ENCODE measurements at regions not wholly inside any gene's neighbourhood (a gene's known extent, or its start where the extent isn't known, plus 50 kb on each side); places are given as distances from the start of the nearest gene placed in this dataset.
"Not testable (repeated sequence)": the region's sequence is repeated elsewhere in the genome, so short reads cannot be mapped to it uniquely, and the experiment has no call there.

DNA sequence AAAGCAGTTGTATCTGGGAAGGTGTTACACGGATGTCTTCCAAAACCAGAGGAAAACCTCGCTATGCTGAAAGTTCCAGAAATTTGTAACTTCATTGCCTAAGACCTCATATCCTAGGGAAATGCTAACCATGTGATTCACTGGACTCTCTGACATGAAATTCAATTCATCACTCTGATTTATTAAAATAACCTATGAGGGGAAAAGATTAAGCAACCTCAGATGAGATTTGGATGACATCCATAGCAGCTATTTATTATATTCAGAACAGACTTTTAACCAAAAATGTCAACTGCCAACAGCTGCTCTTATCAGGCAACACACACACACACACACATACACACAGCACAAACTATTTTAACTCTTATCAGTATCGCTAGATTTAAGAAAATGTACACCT is 1006.4 kb upstream of the CTNND2 start:
- in situ Hi-C loops (cut with HindIII; ENCODE audit: low sequenced_read_pairs), result no loop called here

DNA sequence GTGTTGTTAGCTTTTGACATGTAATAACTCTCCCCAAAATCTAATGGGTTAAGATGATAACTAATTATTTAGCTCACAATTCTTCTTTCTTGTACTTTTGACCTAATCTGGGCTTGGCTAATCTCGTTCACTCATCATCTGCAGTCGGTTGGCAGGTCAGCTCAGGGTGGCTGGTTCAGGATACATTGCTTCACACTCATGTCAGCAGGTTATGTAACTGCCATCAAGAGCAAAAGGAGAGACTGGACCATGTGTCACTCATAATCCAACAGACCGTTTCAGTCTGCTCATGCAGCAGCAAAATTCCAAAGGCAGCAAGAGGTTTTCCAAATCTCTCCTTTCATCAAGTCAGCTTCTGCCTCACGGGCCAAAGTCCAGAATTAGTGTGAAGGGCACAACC is 998.4 kb upstream of the CTNND2 start:
- in situ Hi-C loops (cut with HindIII; ENCODE audit: low sequenced_read_pairs), result no loop called here

DNA sequence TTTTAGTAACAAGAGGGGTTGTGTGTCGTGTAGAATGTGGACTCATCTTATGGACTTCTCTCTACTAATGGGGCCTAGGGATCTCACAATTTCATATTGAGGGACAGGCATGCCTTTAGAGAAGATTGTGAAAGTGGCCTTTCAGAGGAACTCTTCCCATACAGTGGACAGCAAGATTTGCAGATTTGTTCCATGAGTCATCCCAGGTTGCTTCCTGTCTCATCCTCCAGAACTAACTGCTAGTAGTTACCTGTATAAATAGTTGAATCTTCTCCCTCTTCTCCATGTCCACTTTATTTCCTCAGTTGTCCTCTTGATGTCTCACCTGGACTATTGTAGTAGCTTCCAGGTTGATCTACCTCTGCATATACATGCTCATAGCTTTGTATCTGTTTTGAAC is 997.5 kb upstream of the CTNND2 start:
- in situ Hi-C loops (cut with HindIII; ENCODE audit: low sequenced_read_pairs), result no loop called here

DNA sequence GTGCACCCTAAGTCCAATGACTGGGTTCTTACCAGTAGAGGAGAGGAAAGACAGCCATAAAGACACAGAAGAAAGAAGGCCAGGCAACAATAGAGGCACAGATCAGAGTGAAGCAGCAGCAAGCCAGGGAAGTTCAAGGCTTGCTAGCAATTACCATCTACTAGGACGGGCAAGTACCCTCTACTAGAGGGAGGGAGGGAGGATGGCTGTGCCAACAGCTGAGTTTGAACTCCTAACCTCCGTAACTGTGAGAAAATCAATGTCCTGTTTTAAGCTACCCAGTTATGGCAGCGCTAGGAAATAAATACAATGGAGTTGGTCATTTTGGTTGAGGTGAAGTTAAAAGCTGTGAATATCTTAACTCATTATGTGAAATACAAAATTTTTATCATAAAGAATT is 991.8 kb upstream of the CTNND2 start:
- in situ Hi-C loops (cut with HindIII; ENCODE audit: low sequenced_read_pairs), result no loop called here

DNA sequence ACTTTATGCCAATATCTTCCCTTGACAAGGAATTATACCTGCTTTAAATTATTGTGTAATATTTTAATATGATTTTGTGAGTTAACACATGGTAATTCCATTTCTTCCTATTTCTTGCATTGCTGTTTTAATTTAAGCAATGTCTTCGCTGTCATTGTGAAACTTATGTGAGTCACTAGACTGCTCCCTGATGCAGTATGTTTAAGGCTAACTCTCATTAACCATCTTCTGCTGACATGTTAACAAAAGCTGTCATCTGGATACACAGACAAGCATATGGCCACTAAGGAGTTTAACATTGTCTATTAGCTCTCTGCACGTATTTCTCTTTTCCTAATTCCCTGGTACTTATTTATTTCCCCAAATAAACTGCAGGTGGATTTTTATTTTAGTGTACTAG is 980.8 kb upstream of the CTNND2 start:
- in situ Hi-C loops (cut with HindIII; ENCODE audit: low sequenced_read_pairs), result no loop called here

DNA sequence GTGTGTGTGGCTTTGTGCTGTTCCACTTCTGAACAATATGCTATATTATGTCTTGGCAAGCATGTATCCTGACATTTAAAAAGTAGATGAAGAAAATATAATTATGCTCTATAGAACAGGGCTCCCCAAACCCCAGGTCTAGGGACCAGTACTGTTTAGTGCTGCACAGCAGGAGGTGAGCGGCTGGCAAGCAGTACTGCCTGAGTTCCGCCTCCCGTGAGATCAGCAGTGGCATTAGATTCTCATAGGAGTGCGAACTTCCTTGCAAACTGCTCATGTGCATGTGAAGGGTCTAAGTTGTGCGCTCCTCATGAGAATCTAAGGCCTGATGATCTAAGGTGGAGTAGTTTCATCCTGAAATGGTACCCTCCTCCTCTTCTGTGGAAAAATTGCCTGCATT is 979.1 kb upstream of the CTNND2 start:
- in situ Hi-C loops (cut with HindIII; ENCODE audit: low sequenced_read_pairs), result no loop called here

DNA sequence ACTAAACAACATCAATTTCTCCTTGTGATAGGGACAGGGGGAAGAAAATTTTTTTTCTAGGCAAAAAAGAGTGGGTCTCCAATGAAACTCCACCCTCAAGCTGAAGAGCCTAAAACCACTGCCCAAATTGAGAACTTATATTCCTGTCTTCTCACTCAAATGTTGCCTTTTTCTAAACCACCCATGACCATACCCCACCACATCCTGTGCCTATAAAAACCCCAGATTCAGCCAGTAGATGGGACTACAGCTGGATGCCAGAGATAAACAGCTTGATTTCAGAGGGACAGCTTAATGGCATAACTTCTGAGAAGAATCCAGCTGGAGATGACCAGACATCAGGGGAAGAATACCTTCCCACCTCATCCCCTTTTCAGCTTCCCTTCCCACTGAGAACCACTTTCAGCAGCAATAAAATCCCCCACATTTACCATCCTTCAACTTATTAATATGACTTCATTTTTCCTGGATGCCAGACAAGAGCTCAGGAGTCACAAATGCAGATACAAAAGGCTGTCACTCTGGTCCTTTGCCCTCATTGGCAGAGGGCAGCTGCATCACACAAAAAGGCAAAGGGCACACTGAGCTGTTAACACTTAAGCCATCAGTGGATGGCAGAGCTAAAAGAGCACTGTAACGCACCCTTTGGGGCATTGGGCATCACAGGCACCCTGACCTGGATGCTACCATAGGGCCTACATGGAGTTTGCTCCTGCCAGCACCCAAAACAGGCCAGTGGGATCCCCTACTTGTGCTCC is 972.5 kb upstream of the CTNND2 start:
- in situ Hi-C loops (cut with HindIII; ENCODE audit: low sequenced_read_pairs), result loop anchor here (10.0 kb wide), 1 partner anchor 68 kb away; no protein-coding TSS in a partner anchor

DNA sequence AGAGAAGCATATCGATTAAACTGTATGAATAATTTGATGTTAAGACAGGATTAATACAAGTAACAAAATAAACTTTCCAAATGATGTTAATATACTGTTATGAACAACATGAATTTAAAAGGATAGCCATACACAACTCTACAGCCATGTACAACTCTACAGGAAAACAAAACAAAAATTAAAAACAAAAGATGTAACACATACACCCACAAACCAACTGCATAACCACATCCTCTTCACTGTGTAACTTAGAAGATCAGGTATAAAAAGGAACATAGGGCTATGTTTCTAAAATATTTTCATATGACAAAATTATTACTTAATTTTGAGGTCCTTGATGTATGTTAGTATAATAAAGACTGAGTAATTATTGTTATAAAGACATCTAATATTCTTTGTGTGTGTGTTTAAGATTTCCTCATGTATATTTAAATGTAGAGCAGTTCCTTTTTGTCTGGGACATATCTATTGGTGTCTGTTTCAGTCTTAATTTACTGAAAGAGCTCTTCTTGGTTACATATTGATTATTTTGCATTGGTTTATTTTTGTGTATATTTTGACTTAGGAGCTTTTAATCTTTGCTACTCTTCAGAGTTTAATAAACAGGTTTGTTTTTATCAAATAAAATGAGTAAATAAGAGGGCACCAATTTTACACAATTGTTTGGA is 966.8 kb upstream of the CTNND2 start:
- in situ Hi-C loops (cut with HindIII; ENCODE audit: low sequenced_read_pairs), result loop anchor here (10.0 kb wide), 1 partner anchor 74 kb away; no protein-coding TSS in a partner anchor

DNA sequence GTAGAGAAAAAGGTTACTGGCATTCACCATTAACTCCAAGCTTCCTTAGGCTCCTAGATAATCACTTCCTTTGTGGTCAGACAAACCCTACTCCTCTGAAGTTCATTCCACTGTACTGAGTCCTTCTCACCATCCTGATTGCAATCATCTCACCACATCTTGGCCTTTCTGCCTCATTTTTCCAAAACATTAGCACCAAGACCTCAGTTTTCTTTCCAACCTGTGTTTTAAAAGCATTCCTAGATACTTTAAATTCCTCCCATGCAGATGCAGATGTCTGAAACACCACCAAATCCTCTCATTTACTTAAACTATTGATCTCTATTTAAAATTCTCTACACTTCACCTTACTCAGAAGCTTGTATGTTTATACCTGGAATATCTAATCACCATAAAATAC is 961.3 kb upstream of the CTNND2 start:
- in situ Hi-C loops (cut with HindIII; ENCODE audit: low sequenced_read_pairs), result no loop called here

DNA sequence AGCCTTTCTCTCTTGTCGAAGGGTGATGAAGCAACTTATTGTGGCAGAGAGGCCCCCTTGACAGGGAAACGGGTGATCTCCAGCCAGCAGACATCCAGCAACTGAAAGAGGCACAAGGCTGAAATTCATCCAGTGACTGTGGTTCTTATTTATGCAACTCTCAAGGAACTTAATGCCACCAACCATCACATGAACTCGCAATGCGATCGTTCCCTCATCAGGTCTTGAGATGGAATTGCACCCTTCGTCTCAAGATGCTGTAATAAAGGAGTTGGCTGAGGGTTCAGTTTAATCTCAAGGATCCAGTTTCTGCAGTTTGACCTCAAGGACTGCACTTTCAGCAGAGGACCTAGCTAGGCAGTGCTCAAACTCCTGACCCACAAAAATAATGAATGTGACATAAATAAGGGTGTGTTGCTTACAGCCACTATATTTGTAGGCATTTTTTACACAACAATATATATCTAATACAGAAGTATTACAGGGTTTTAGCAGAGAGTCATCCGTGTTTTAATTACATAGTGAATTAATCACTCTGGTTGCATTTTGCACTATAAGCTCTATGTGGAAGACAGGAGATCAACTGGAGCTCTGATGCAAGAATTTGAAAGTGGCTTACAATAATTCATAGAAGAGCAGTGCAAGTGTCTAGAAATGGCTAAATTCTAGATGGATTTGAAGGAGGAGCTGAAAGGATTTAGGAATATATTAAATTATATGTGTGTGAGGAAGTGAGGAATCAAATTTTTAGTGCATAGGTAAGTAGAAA is 957.8 kb upstream of the CTNND2 start:
- in situ Hi-C loops (cut with HindIII; ENCODE audit: low sequenced_read_pairs), result no loop called here

DNA sequence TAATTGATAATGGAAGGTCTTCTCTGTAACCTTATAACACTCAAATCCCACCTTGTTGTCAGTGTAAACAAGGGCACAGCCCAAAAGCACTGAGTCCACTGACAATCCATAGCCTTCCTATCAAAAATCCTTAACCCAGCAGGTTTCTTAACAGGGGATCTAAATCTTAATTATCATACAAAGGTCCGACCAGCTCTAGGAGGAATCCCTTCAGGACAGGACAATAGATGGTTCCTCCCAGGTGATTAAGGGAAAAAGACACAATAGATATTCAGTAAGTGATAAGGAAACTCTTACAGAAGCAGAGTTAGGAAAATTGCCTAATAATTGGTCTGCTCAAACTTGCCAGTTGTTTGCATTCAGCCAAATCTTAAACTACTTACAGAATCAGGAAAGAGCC is 951.9 kb upstream of the CTNND2 start:
- in situ Hi-C loops (cut with HindIII; ENCODE audit: low sequenced_read_pairs), result not testable (repeated sequence)

DNA sequence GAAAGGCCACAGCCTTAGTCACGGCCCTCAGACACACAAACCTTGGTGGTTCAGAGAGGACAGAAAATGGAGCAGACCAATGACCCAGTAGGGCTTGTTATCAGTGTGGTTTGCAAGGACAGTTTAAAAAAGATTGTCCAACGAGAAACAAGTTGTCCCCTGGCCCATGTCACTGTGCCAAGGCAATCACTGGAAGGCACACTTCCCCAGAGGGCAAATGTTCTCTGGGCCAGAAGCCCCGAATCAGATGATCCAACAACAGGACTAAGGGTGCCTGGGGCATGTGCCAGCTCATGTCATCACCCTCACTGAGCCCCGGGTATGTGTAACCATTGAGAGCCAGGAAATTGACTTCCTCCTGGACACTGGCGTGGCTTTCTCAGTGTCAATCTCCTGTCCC is 950.1 kb upstream of the CTNND2 start:
- in situ Hi-C loops (cut with HindIII; ENCODE audit: low sequenced_read_pairs), result no loop called here

DNA sequence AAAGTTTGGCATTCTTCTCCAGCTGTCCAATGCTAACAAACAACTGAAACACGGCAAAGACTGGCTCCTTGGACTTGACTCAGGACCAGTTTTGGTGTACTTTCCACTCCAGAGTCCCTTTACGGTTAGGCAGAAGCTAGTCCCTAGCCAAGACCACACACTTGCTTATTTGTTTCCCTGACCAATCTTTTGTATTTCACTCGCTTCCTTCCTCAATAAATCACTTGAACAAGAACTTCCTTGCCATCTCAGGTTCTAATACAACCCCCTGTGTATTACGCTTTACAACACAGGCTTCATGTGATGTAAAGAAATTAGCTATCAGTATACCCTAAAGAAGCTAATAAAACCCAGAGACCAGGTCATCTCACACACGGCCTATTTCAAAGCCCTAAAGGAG is 947.5 kb upstream of the CTNND2 start:
- in situ Hi-C loops (cut with HindIII; ENCODE audit: low sequenced_read_pairs), result no loop called here

DNA sequence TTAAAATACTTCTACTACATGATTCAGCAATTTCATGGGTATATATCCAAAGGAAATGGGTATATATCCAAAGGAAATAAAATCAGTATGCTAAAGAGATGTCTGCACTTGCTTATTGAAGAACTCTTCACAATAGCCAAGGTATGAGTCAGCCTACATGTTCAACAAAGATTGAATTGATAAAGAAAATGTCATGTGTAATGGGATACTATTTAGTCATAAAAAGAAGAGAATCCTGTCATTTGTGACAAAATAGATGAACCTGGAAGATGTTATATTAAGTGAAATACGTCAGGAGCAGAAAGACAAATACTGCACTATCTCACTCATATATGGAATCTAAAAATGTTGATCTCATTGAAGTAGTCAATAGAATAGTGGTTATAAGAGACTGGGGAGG is 944.5 kb upstream of the CTNND2 start:
- in situ Hi-C loops (cut with HindIII; ENCODE audit: low sequenced_read_pairs), result no loop called here

DNA sequence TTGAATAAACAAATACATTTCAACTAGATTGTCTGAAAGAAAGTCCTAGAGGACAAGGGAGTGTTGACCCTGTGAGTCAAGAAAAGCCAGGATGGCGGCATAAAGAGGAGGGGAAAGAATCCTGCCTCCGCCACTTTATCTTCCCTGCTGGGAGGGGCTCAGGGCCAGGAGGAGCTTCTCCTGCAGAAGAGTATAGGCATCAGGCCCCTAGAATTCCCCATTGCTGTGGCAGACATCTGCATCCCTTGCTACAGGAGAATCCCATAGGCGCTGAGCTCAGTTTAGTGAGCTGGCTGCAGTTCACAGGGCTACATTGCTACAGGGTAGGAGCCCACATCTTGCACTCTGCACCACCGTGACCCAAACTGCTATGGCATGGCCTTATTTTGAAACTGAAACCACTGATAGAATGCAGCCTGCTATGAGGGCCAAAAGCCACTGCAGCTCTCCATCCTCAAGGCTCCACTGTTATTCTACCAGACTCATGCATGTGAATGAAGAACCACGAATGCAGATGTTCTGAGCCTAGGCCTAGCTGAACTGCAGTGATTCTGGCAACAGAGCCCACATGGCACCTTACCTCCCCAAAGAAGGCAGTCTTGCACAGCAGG is 941.4 kb upstream of the CTNND2 start:
- in situ Hi-C loops (cut with HindIII; ENCODE audit: low sequenced_read_pairs), result no loop called here

DNA sequence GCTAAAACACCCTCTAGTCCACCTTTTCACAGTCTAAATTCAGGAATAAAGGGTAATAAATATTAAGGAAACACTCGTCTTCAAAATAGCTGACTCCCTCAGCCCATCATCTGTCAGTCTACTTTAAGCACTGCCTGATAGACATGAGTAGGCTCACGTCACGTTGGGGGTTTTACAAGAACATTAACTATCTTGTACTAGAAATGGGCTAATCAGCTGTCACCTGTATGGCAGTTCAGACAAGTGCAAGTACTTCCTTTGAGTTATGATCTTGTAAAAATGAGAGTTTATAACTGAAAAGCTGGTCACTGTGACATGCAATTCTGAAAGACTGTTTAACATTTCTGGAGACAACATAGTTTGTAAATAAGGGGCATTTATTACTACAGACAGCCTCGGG is 936.7 kb upstream of the CTNND2 start:
- in situ Hi-C loops (cut with HindIII; ENCODE audit: low sequenced_read_pairs), result no loop called here

DNA sequence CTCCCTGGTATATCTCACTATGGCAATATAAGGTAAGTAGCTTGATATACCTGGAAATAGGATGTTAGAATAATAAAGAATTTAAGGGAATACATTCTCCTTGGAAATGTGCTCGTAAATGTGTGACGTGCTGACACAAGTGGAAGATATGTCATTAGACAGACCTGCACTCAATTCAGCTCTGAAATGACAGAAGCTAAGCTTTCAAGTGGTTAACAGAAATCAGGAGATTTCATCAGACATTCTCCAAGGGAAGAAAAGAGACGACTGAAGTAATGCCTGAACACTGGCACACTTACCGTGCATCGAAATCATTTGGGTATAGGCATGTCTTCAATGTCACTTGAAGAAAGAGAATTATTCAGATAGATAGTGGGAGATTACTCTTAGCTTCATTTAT is 933.3 kb upstream of the CTNND2 start:
- in situ Hi-C loops (cut with HindIII; ENCODE audit: low sequenced_read_pairs), result no loop called here

DNA sequence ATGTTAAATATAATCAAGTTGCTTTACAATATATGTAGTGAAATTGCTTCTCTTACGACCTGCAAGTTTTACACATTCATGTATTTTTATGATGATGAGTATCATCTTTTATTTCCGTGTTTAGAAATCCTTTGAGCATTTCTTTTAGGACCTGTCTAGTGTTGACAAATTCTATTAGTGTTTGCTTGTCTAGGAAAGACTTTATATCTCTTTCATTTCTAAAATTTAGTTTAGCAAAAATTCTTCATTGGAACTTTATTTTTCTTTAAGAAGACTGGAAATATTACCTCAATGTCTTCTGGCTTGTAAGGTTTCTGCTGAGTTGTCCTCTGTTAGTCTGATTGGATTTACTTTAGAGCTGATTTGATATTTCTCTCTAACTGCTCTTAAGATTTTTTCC is 920.9 kb upstream of the CTNND2 start:
- in situ Hi-C loops (cut with HindIII; ENCODE audit: low sequenced_read_pairs), result no loop called here

DNA sequence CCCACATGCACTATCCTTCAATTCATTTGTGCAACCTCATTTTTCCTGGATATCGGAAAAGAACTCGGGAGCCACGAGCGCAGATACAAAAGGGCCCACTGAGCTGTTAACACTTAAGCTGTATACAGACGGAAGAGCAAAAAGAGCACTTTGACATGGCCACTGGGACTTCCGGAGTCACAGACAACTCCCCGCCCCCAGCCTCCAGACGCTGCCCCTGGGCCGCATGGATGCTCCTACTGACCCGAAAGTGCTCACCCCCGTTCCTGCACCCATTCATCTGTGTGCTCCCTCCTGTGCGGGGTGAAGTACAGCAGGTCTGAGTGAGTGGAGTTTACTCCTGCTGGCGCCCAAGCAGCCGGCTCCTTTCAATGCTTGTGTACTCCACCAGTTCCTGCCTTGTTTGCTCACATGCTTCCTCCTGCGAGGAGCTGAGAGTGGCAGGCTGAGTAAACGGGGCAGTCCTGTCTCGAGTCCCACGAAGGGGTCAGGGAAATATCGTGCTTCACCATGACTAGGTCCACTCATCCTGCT is 901.0 kb upstream of the CTNND2 start:
- in situ Hi-C loops (cut with HindIII; ENCODE audit: low sequenced_read_pairs), result no loop called here

DNA sequence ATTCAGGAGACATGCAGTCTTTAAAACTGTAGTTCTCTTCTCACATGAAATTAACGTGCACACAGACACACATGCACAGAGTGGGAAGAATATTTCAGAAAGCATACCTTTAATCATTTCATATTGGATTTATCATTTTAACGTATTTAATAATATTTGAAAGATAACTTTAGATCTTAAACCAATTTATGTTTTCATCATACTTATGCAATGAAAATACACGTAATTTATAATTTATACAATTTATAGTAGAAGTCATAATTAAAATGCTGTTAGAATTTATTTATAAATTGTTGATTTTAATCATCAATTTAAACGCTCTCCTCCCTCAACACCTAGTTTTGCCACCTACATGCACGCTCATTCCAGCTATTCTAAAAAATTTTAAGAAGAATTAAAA is 894.9 kb upstream of the CTNND2 start:
- in situ Hi-C loops (cut with HindIII; ENCODE audit: low sequenced_read_pairs), result no loop called here

DNA sequence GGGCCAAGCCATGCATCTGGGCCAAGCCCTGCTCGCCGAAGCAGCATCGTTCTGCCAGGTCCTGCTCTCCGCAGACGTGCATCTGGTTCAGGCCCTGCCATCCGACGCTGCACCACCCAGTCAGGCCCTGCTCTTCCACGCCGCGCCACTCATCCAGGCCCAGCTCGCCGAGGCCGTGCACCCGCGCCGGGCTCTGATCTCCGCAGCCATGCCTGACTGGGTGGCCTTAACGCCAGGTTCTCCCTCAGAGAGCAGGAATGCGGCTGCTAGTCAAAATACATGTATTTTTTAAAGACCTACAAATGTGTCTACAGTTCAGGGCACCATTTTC is 891.1 kb upstream of the CTNND2 start:
- in situ Hi-C loops (cut with HindIII; ENCODE audit: low sequenced_read_pairs), result no loop called here
